PFSK-1 (cell line): ENCODE measurements at regions not wholly inside any gene's neighbourhood (a gene's known extent, or its start where the extent isn't known, plus 50 kb on each side); places are given as distances from the start of the nearest gene placed in this dataset.

Experiments used
- FOXP2 ChIP-seq: optimal IDR thresholded peaks from 2 replicates; pipeline ENCODE3; 2011; ENCODE audit warnings: borderline replicate concordance, control low read depth, inconsistent platforms; ENCODE audit not compliant: insufficient read depth; ENCODE audit errors: extremely low read length, extremely low read depth
- POLR2AphosphoS5 ChIP-seq: IDR thresholded peaks from 2 replicates; pipeline ENCODE4 v1.6.1; 2012; ENCODE audit warnings: low read depth, mild to moderate bottlenecking, control low read depth, low read length, moderate library complexity
- REST ChIP-seq, 2 experiments: IDR thresholded peaks; 2 replicates each; pipeline versions ENCODE4 v1.6.1 to v1.8.0; 2011 to 2012; ENCODE audit warnings: low read depth in 2 of 2, low read length in 2 of 2, control low read depth in 1 of 2, inconsistent platforms in 1 of 2, mild to moderate bottlenecking in 1 of 2, moderate library complexity in 1 of 2; ENCODE audit not compliant: insufficient read depth in 1 of 2
- SIN3A ChIP-seq: IDR thresholded peaks from 2 replicates; pipeline ENCODE4 v1.6.1; 2012; ENCODE audit warnings: mild to moderate bottlenecking, low read length, moderate library complexity, borderline replicate concordance; ENCODE audit not compliant: insufficient read depth
- TAF1 ChIP-seq: IDR thresholded peaks from 2 replicates; pipeline ENCODE4 v1.6.1; 2012; ENCODE audit warnings: low read length, control low read depth, borderline replicate concordance; ENCODE audit not compliant: insufficient read depth

DNA sequence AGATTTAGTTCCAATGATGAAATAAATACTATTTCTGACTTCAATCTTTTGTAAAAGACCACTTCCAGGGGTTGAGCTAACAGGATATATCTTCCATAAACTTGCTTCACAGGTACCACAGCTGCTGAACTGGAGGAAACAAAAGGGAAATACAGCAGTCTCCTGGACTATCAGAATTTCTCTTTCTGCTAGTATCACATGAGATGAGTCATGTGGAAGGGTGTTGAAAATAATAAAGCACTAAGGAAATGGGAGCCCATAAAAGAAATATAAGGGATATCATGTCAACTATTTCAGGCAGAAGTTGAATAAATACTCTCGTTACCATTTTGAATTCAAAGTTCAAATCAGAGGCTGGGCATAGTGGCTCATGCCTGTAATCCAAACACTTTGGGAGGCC lies 250.3 kb upstream of the NFE2L3 start:
- TF ChIP-seq SIN3A = no peak
- TF ChIP-seq REST (IDR thresholded peaks at IDR 0.05; ENCODE audit: insufficient read depth in 1 of 2, low read depth in 2 of 2, low read length in 2 of 2) = no peak
- no peak for TF ChIP-seq TAF1
- TF ChIP-seq POLR2AphosphoS5 = no peak
- TF ChIP-seq FOXP2 = no peak
